ENCODE measurements at regions not wholly inside any gene's neighbourhood (a gene's known extent, or its start where the extent isn't known, plus 50 kb on each side); places are given as distances from the start of the nearest gene placed in this dataset.

DNA sequence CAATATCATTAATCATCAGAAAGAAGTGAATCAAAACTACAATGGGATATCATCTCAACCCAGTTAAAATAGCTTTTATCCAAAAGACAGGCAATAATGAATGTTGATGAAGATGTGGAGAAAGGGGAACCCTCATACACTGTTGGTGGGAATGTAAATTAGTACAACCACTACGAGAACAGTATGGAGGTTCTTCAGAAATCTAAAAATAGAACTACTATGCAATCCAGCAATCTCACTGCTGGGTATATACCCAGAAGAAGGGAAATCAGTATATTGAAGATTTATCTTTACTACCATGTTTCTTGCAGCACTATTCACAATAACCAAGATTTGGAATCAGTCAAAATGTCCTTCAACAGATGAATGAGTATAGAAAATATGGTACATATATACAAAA, 189.8 kb downstream of the HHIPL2 start:
- Histone ChIP-seq H3K27me3 (replicated peaks; ENCODE audit: insufficient read depth) (no peaks in the 10 kb centered on the region), H3K9me3 (no peaks in the 10 kb centered on the region), H3K36me3 (no peaks in the 10 kb centered on the region), H3K4me3 (no peak overlapping the region), H3K27ac (no peak overlapping the region), H3K4me1 (replicated peaks) (no peaks in the 10 kb centered on the region)
- TF ChIP-seq, protein P1, sequence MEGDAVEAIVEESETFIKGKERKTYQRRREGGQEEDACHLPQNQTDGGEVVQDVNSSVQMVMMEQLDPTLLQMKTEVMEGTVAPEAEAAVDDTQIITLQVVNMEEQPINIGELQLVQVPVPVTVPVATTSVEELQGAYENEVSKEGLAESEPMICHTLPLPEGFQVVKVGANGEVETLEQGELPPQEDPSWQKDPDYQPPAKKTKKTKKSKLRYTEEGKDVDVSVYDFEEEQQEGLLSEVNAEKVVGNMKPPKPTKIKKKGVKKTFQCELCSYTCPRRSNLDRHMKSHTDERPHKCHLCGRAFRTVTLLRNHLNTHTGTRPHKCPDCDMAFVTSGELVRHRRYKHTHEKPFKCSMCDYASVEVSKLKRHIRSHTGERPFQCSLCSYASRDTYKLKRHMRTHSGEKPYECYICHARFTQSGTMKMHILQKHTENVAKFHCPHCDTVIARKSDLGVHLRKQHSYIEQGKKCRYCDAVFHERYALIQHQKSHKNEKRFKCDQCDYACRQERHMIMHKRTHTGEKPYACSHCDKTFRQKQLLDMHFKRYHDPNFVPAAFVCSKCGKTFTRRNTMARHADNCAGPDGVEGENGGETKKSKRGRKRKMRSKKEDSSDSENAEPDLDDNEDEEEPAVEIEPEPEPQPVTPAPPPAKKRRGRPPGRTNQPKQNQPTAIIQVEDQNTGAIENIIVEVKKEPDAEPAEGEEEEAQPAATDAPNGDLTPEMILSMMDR (IDR thresholded peaks at IDR 0.05), result no peak
- TF ChIP-seq POLR2A (IDR thresholded peaks at IDR 0.05), result no peak
- TF ChIP-seq POLR2AphosphoS5 (IDR thresholded peaks at IDR 0.05), result no peak
- WGBS, result 0% methylated on average over 1 of the region's 1 CpG
- intact Hi-C loops (cut with DNase I), result no loop called here
- DNase-seq (ENCODE audit: low spot score), result no peak

DNA sequence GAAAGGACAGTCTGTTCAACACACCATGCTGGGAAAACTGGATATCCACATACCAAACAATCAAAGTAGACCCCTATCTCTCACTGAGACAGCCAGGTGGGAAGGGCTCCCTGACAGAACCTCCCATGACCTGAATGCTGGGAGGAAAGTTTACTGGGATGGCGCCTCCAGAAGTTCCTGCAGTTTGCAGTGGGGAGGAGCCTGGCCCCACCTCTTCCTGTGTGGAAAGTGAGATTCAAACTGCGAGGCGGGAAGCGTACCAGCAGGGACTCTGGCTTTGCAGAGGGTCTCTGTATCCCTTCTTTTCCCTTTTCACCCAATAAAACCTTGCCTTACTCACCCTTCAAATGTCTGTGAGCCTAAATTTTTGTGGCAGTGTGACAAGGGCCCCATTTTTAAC, 190.7 kb downstream of the HHIPL2 start:
- 82% methylated on average over 4 of the region's 4 CpGs for WGBS
- intact Hi-C loops (cut with DNase I), result no loop called here
- Histone ChIP-seq H3K27ac (no peak overlapping the region), H3K4me1 (replicated peaks) (no peaks in the 10 kb centered on the region), H3K4me3 (no peak overlapping the region), H3K27me3 (replicated peaks; ENCODE audit: insufficient read depth) (no peaks in the 10 kb centered on the region), H3K36me3 (no peaks in the 10 kb centered on the region), H3K9me3 (no peaks in the 10 kb centered on the region)
- DNase-seq (ENCODE audit: low spot score), result no peak
- no peak for TF ChIP-seq POLR2AphosphoS5 (IDR thresholded peaks at IDR 0.05)

DNA sequence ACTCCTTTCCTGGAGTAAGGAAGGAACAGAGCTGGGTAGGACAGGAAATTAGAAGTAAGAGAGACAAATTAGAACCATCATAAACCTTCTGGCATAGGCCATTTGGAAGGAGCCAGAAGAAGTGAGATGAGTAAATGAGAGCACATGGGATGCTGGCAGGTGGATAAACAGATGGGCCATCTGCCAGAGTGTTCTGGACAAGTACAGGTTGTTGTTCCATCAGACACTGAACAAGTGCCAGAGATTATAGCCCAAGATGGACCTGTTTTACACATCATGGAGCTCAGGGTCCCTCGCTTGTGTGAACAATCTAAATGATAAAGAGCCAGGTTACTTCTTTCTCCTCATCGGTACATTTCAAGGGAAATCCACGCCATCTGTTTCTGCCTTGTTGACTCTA, 200.3 kb downstream of the HHIPL2 start:
- H3K9me3 ChIP-seq, result no peaks in the 10 kb centered on the region
- DNase-seq (ENCODE audit: low spot score), result no peak
- intact Hi-C loops (cut with DNase I), result no loop called here
- no peaks in the 10 kb centered on the region for H3K27me3 ChIP-seq (replicated peaks; ENCODE audit: insufficient read depth)
- TF ChIP-seq POLR2AphosphoS5 (IDR thresholded peaks at IDR 0.05), result no peak
- TF ChIP-seq, protein P1 (IDR thresholded peaks at IDR 0.05), result no peak
- H3K36me3 ChIP-seq, result no peaks in the 10 kb centered on the region
- H3K27ac ChIP-seq, result no peak overlapping the region
- 64% methylated on average over 3 of the region's 3 CpGs for WGBS
- no peaks in the 10 kb centered on the region for H3K4me1 ChIP-seq (replicated peaks)
- H3K4me3 ChIP-seq, result no peak overlapping the region

DNA sequence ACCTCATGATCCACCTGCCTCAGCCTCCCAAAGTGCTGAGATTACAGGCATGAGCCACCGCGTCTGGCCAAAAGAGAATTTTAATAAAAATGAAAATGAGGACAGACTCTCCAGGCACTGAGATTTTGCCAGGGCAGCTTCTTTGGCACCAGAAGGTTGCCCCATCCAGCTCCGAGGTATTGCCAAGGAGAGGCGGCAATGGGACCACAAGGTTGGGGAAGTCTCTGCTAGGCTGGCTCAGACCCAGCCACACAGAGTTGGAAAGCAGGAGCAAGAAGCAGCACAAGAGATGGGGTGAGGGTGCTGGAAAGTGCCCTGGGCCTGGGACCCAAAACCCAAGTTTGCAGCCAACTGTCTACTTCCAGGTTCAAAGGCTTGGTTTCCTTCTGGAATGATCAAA, 200.9 kb downstream of the HHIPL2 start:
- H3K27ac ChIP-seq, result no peak overlapping the region
- TF ChIP-seq, protein P1 (IDR thresholded peaks at IDR 0.05), result no peak
- TF ChIP-seq POLR2A (IDR thresholded peaks at IDR 0.05) (no peak), POLR2AphosphoS5 (IDR thresholded peaks at IDR 0.05) (no peak)
- no peaks in the 10 kb centered on the region for H3K9me3 ChIP-seq
- H3K4me1 ChIP-seq (replicated peaks), result no peaks in the 10 kb centered on the region
- intact Hi-C loops (cut with DNase I), result no loop called here
- no peaks in the 10 kb centered on the region for H3K36me3 ChIP-seq
- WGBS, result 94% methylated on average over 4 of the region's 4 CpGs
- H3K4me3 ChIP-seq, result no peak overlapping the region
- no peaks in the 10 kb centered on the region for H3K27me3 ChIP-seq (replicated peaks; ENCODE audit: insufficient read depth)
- no peak for DNase-seq (ENCODE audit: low spot score)

DNA sequence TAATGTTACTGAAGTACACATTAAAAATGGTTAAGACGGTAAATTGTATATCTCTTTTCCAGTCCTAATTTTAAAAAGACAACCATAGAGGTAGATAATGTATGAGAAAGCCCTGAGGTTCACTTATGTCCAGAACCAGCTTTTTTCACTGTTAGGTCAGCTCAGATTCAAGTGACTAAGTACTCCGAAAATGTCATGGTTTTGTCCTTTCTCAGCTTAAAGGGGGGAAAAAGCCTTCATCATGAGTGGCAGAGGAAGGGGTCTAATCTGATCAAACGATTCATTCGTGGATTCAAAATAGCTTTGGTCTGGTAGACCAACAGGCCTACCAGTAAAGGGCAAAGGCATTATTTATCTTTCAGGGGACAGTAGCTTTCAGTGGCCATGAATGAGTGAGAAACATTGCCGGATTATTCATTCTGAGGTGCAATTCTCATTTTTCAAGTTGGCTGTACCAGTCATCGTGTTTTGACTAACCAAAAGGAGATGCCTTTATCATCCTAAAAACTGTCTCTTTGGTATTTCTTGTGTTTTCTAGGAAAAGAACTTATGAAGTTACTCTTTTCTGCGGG, 208.4 kb downstream of the HHIPL2 start:
- intact Hi-C loops (cut with DNase I), result no loop called here
- DNase-seq (ENCODE audit: low spot score), result no peak
- no peaks in the 10 kb centered on the region for H3K4me1 ChIP-seq (replicated peaks)
- H3K27ac ChIP-seq, result no peak overlapping the region
- no peak for TF ChIP-seq POLR2AphosphoS5 (IDR thresholded peaks at IDR 0.05)
- TF ChIP-seq, protein P1 (IDR thresholded peaks at IDR 0.05), result no peak
- TF ChIP-seq POLR2A (IDR thresholded peaks at IDR 0.05), result no peak
- H3K36me3 ChIP-seq, result no peaks in the 10 kb centered on the region
- no peaks in the 10 kb centered on the region for H3K27me3 ChIP-seq (replicated peaks; ENCODE audit: insufficient read depth)
- H3K4me3 ChIP-seq, result no peak overlapping the region
- WGBS, result 91% methylated on average over 7 of the region's 7 CpGs
- H3K9me3 ChIP-seq, result no peaks in the 10 kb centered on the region

All from prostate gland (tissue), 2 donors.